ENCODE measurements at regions not wholly inside any gene's neighbourhood (a gene's known extent, or its start where the extent isn't known, plus 50 kb on each side); places are given as distances from the start of the nearest gene placed in this dataset.
A peak's percentile ranks its signal among the peaks of the same experiment; 100 is the strongest.
"Not testable (repeated sequence)": the region's sequence is repeated elsewhere in the genome, so short reads cannot be mapped to it uniquely, and the experiment has no call there.

DNA sequence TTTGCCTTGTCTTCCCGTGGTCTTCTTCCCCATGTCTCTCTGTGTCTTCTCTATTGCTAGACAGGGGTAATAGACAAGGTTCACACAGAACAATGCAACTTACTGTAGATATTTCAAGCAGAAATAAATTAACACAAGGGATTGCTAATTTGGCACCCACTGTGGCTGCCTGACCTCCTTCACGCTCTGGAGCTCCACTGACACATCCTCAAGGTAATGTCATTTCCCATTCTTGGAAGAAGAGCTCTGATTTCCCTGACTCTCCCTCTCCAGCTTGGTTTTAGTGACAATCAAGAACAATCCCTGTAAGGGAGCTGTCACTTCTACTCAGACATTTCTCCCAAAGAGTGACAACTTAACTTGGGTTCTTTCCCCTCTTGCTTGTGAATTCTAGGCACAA is 105.4 kb upstream of the NAP1L1 start:
- no peak overlapping the region for H3K4me3 ChIP-seq (ENCODE audit: low read depth, low read length)
- DNase-seq (ENCODE audit: low read depth) = no peak

DNA sequence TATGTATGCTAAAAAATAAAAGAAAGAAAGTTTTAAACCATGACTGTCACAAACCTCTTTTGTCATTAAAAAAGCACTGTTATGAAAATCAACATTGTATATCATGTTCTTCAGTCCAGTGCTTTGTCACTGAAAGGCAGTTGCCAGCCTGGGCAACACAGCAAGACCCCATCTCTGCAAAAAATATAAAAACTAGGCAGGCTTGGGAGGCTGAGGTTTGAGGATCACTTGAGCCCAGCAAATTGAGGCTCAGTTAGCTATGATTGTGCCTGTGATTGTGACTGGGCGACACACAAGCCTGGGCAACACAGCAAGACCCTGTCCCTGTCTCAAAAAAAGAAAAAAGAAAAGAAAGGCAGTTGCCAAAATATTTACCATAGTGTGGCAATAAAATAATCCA is 102.7 kb upstream of the NAP1L1 start:
- H3K4me3 ChIP-seq (ENCODE audit: low read depth, low read length) = no peak overlapping the region
- no peak for DNase-seq (ENCODE audit: low read depth)

DNA sequence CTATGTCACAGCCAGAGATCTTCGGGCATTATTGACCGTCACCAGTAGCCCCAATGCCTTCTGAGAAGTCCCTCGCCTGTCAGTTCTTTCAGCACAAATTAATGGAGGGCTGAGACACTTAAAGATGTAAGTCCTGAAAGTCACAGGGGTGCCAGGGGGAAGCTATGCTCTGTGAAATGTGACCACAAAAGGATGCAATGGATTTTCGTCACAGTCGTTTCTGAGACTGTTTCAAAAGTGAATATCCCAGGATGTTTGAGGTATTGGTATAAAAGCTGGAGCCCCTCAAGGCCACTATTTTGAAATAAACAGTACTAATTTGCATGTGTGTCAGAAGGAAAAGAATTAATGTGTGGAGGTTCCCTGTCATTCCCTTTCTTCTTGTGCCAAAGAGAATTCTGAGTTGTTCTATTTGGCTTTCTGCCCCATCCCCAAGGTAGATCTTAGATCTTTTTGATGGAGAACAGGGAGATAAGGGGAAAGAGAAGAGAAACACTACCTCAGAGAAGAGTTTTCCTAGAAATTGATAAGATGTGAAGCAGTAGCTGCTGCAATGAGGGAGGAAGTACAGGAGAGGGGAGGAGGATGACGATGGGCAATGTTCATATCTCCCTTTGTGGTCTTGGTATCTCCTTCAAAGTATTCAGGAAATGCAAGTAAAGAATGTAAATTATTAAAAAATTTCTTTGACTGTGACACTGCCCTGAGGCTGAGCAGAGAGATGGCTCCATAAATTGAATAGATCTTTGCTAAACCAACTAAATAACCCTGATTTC is 101.8 kb upstream of the NAP1L1 start:
- no peak overlapping the region for H3K4me3 ChIP-seq (ENCODE audit: low read depth, low read length)
- DNase-seq (ENCODE audit: low read depth) = no peak

DNA sequence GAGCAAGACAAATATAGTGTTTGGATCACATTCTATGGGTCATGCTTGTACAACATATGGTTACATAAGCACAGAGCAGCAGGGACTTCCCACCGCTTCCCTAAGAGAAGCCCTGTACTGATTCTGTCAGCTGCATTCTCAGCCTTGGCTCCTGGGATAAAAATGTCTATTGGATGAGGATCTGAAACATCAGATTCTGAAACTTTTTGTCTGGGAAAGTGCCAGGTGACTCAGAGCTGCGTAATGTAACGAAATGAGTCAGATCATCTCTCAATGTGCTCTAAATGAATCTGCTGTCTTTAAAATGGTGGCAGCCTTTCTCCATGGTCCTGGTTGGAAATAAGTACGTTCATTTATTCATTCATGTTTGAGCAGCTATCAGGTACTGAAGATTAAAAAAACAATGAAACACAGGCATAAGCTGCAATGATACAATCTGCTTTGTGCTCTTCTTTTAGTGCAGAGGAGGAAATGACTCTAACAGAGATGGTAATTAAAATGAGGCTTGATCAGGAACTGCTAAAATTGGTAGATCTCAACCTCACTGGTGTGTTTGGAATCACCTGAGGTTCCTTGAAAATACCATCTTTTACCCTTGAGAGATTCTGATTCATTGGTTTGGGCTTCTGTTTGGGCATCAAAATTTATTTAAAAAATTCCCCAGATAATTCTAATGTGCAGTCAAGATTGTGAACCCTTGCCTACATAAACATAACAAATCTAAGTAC is 99.1 kb upstream of the NAP1L1 start:
- H3K4me3 ChIP-seq (ENCODE audit: low read depth, low read length) = no peak overlapping the region
- DNase-seq (ENCODE audit: low read depth) = peak; percentile 97

DNA sequence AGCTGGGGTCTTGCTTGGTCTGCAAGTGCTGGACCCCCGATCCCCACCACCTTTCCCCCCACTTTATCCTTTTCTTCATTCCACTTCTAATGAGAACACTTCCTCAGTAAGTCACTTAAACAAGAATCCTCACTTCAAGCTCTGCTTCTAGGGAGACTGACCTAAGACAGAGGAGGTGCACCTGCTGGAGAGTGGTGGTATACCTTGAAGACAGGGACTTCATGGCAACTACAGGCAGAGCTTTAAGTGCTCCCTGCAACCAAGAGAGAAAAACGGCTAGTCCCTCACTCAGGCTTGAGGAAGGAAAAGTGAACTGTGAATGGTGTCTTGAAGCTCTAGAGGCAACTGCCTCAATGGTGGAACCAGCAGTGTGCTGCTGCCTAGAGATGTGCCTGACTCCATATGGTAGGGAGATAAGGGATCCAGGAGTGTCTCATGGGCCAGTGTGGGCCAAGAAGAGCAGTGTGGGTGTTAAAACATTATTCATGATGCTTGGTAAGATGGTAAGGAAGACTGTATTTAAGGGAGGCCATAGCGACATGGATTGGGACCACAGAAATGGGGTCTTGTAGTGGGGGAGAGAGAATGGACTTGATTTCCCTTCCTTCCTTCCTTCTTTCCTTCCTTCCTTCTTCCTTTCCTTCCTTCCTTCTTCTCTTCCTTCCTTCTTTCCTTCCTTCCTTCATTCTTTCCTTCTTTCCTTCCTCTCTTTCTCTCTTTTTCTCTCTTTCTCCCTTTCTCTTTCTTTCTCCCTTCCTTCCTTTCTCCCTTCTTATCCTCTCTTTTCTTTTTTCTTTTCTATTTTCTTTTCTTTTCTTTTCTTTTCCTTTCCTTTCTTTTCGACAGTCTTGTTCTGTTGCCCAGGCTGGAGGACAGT is 96.2 kb upstream of the NAP1L1 start:
- H3K4me3 ChIP-seq (ENCODE audit: low read depth, low read length) = no peak overlapping the region
- no peak for DNase-seq (ENCODE audit: low read depth)

DNA sequence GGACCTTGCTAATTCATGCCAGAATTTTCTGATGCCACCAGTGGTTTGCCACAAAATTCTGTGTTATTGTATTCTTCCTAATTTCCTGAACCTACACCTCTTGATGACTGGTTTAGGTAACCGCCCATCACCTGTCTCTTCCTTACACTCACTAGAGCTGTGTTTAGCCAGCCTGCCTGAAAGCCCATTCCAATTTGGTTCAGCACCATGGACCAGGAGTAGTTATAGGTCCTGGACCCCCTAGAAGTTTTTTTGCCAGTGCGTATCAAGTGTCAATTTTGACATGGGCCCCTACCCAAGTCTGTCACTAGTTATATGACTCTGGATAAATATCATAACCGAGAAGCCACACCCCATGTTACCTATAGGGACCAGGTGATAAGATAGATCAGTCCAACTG is 94.0 kb upstream of the NAP1L1 start:
- no peak for DNase-seq (ENCODE audit: low read depth)
- H3K4me3 ChIP-seq (ENCODE audit: low read depth, low read length) = no peak overlapping the region

DNA sequence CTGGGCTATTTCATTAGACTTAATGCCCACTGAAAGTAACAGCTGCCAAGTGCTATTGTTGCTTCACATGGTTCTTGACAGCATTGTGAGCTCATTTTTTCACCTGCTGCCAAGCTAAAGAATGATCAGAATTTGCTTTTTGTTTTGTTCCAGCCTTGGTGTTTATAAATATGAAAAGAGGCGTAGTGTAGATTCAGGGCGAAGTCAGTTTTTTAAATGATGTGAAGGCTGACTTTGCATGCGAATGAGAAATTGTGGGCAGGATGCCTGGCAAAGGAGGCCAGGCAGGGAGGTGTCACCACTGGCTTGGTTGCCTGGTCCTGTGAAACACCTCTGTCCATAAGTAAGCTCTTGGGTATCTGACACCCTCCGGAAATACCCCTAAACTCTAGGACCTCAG is 93.3 kb upstream of the NAP1L1 start:
- no peak overlapping the region for H3K4me3 ChIP-seq (ENCODE audit: low read depth, low read length)
- no peak for DNase-seq (ENCODE audit: low read depth)

DNA sequence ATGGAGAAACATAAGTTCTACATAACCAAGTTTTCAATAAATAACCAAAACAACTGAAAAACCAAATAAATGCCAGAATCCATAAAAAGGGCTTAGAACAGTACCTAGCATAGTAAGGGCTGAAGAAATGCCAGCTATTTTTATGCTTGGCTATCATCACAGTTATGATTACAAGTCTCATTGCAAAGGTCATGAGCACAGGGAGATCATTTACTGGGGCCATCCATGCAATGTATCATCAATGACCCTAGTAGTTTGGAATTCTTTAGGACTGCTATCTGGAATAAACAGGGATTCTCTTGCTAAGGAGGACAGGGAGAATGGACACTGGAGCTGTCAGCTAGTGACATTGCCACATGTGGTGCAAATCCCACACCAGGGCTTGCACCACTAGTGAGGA is 92.5 kb upstream of the NAP1L1 start:
- DNase-seq (ENCODE audit: low read depth) = no peak
- H3K4me3 ChIP-seq (ENCODE audit: low read depth, low read length) = no peak overlapping the region

DNA sequence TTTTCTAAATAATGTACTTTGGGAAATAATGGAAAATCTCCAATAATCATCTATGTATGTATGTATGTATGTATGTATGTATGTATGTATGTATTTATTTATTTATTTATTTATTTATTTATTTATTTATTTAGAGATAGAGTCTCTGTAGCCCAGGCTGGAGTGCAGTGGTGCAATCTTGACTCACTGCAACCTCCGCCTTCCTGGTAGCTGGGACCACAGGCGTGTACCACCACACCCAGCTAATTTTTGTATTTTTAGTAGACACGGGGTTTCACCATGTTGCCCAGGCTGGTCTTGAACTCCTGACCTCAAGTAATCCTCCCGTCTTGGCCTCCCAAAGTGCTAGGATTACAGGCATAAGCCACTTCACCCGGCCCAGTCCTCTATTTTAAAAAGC is 91.5 kb upstream of the NAP1L1 start:
- not testable (repeated sequence) for DNase-seq (ENCODE audit: low read depth); H3K4me3 ChIP-seq (ENCODE audit: low read depth, low read length)

DNA sequence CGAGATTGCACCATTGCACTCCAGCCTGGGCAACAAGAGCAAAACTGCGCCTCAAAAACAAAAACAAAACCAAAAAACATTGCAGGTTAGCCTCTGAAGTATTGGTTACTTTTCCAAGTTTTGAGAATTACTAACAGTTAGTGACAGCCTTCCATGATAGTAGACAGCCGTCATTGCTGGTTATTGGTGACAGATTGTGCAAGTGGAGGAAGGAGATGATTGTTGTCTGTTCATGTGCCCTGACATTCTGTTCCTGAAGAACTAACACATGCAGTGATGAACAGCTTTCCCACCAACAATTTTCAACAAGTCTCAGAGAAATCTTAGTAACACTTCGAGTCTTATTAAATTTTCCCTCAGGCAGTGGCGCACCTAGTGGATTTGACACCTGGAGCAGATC is 89.3 kb upstream of the NAP1L1 start:
- DNase-seq (ENCODE audit: low read depth) = no peak
- H3K4me3 ChIP-seq (ENCODE audit: low read depth, low read length) = no peak overlapping the region

DNA sequence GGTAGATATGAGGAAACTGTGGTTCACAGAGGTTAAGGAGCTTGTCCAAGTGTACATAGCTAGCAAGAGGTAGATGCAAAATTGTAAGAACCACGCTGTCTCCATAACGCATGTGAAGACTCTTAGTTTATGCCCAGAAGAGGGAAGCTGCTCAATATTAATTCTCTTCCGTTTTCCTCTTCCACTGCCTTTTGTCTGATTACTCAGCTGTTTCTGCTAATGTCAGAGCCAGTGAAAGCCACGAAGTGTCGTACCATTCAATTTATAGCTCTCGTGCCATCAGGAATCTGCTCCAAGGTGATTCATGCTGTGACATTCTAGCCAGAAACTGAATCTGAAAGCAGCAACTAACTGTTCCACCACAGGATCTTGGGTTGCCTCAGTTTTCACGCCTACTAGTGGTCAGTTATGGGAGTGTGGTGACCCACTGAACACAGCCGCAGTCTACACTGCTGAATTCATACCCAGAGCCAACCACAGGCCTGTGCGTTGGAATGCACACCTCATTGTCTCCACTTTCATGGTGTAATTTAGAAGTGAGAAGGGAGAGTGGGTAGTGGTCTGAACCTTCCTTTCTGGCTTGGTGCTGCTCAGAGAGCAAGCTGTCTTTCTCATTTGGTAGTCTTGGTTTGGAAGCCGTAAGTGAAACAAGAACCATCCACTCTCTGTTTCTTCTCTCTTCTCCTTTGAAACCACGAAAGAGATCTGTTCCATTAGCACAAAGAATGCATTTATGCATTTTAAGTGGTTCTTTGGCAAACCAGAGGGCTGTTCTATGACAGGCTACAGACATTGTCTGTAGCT is 74.2 kb upstream of the NAP1L1 start:
- H3K4me3 ChIP-seq (ENCODE audit: low read depth, low read length) = no peak overlapping the region
- DNase-seq (ENCODE audit: low read depth) = peak; percentile 62

DNA sequence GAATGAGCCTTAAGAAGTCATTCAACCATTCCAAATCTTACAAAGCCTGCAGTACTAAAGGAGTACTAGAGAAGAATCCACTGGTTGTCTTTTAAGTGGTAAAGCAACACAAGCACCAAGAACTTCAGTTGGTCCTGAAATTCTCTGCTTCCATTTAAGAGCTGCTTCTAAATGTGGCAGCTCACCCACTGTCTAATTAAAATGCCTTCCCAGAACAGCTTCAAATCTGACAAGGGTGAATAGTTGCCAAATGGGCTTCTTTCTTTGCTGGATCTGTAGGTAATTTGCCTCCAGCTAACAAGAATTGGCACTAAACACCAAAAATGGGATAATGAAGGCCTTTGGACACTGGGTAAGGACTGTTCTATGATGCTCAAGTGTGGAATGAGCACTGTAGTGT is 72.2 kb upstream of the NAP1L1 start:
- no peak overlapping the region for H3K4me3 ChIP-seq (ENCODE audit: low read depth, low read length)
- DNase-seq (ENCODE audit: low read depth) = no peak

DNA sequence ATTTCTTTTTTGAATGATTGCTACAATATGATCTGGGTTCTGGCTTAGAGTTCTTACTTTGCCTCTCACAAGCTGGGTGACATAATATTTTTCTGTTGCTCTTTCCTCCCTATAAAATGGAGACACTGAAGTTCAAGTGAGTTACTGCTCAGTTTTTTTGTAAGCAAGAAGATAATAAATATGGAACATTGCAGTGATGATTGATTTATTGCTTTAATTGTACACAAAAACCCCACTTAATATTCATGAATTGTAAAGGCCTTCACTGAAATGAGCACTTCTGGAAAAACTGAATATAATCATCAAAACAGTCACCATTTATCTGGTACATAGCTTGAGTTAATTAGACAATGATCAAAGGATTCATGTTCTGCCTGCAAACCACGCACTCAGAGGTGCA is 71.8 kb upstream of the NAP1L1 start:
- no peak overlapping the region for H3K4me3 ChIP-seq (ENCODE audit: low read depth, low read length)
- DNase-seq (ENCODE audit: low read depth) = no peak

DNA sequence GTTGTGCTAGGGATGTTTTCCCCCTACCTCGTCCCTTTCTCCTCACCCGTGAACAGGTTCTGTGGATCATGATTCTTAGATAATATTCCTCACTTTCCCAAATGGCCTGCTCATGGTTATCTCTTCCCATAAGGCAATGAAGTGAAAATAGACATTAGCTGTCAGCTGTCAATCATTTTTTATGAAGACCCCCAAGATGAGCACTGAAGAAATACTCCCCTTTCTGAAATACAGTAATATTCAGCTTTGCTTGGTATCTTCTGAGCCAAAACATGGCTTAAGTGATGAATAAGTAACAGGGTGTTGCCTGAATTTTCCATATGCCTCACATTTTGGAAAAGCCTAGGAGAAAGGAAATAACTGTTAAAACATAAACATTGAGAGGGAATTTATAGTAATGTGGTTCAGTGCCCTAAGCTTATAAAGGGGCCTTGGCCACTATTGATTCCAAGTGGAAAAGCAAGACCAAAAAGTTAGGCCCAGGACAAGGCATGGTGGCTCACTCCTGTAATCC is 70.7 kb upstream of the NAP1L1 start:
- DNase-seq (ENCODE audit: low read depth) = no peak
- H3K4me3 ChIP-seq (ENCODE audit: low read depth, low read length) = no peak overlapping the region

DNA sequence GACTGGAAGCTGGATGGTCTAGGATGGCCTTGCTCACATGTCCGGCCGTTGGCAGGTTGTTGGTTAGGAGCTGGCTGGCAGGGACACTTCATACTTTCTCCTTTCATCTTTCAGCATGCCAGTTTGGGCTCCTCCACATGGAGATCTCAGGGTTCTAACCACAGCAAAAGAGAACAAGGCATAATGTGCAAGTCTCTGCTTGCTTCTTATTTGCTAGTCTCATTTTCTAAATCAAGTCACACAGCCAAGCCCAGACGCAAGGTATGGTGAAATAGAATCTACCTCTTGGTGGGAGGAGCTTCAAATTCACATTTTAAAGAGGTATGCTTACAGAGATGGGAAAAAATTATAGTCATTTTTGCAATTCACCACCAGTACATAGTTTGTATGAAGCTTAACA is 69.1 kb upstream of the NAP1L1 start:
- no peak for DNase-seq (ENCODE audit: low read depth)

DNA sequence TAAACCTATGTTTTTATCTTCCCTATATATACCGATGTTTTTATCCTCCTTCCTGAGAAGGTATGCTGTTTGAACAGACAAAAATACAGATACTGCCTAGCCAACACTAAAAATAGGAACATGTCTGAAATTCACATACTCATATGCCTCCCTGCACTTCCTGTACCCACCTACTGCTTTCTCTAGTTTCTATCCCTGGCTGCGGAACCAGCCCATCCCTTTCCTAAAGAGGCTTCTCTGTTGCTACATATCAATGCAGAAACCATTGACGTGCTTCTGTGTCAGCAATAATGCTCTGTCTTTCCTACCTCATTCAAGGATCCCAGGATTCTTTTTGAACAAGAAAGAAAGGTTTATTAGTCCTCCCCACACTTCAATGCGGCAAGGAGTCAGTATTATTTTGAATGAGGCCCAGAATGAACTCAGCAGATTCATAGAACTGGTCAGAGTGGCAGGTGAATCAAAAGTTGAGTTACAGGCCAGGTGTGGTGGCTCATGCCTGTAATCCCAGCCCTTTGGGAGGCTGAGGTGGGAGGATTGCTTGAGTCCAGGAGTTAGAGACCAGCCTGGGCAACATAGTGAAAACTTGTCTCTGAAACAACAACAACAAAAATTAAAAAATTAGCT is 67.8 kb upstream of the NAP1L1 start:
- no peak for DNase-seq (ENCODE audit: low read depth)
- no peak overlapping the region for H3K4me3 ChIP-seq (ENCODE audit: low read depth, low read length)

More for the DNA sequence above, 69.1 kb upstream of the NAP1L1 start:
- no peak overlapping the region for H3K4me3 ChIP-seq (ENCODE audit: low read depth, low read length)

DNA sequence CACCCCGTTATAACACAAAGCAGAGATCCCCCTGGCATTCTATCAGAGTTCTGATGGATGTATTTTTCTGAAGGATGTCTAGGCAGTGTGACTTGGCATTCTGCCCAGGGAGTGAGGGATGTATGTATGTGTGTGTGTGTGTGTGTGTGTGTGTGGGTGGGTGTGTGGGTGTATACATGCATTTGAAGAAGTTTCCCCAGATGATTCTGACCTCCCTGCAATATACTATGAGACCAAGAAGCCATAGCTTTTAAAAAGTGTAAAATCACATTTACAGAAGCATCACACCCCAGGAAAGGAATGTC is 59.7 kb upstream of the NAP1L1 start:
- H3K4me3 ChIP-seq (ENCODE audit: low read depth, low read length) = no peak overlapping the region
- peak; percentile 22 for DNase-seq (ENCODE audit: low read depth)

DNA sequence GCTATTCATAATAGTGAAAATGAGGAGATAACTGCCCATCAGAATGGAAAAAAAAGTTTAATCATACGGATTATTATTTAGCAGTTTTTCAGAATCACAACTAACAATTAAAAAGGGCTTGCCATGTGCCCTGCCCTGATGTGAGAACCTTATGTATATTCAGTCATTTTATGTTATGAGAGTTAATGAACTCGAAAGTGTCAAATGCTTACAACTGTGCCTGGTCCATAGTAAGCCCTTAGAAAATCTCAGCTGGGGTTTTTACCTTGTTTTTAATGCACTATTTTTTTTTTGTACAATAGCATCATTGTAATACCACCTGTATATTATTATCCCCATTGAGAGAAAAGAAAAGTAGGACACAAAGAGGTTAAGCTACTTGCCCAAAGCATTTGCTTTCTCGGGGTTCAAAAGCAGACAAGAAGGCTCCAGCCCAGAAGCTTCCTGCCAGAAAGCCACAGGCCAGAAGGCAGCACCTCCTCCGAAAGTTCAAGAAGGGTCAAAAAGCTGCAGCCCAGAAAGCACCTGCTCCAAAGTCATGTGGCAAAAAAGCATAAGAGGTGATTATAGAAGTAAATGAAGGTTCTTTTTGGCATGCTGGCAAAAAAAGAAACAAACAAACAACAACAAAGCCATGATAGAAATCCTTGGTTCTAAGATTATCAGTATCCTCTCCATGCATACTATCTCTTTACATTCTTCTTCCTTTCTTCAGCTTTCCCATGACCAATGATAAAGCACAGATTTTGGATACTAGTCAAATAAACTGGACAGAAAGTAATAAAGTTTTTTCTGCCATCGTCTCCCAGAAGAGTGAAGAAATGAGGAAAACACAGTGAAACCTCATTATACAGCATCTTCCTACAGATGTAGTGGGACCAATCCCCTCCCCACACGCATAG is 59.1 kb upstream of the NAP1L1 start:
- no peak overlapping the region for H3K4me3 ChIP-seq (ENCODE audit: low read depth, low read length)
- no peak for DNase-seq (ENCODE audit: low read depth)

Data from skeletal muscle cell (primary cell).